HepG2 (cell line): ENCODE measurements at regions not wholly inside any gene's neighbourhood (a gene's known extent, or its start where the extent isn't known, plus 50 kb on each side); places are given as distances from the start of the nearest gene placed in this dataset.

Experiments
- CTCF ChIP-seq: sonication (generic); formaldehyde crosslinking; IDR thresholded peaks from 2 replicates; pipeline ENCODE4 v1.5.0; 2020; ENCODE audit warnings: mild to moderate bottlenecking, missing genetic modification reagents, moderate library complexity
- EP300 ChIP-seq, 3 experiments: sonication (generic) in 1 of 3; formaldehyde crosslinking in 1 of 3; IDR thresholded peaks; 2 replicates each; pipeline versions ENCODE4 v1.5.1 to v1.6.1; 2011 to 2020; ENCODE audit warnings: low read depth in 2 of 3, low read length in 2 of 3, borderline replicate concordance in 1 of 3, improper control_type of control experiment in 1 of 3, mild to moderate bottlenecking in 1 of 3, missing genetic modification reagents in 1 of 3, moderate library complexity in 1 of 3
- FOXK1 ChIP-seq: sonication (generic); formaldehyde crosslinking; IDR thresholded peaks from 2 replicates; pipeline ENCODE4 v1.4.0; 2020; ENCODE audit warnings: low read depth, missing genetic modification reagents, borderline replicate concordance
- RCOR2 ChIP-seq: IDR thresholded peaks from 2 replicates; pipeline ENCODE4 v1.6.1; 2016; ENCODE audit warnings: missing biosample characterization, missing genetic modification reagents
- TRIM24 ChIP-seq: sonication (generic); formaldehyde crosslinking; IDR thresholded peaks from 2 replicates; pipeline ENCODE4 v1.8.0; 2022; ENCODE audit warnings: mild to moderate bottlenecking, missing genetic modification reagents
- ZHX2 ChIP-seq, 2 experiments: sonication (generic) in 1 of 2; formaldehyde crosslinking in 1 of 2; IDR thresholded peaks; 2 replicates each; pipeline versions ENCODE4 v1.6.1 to v1.9.0; 2014 to 2022; ENCODE audit warnings: antibody characterized with exemption in 1 of 2, borderline replicate concordance in 1 of 2, inconsistent platforms in 1 of 2, low read depth in 1 of 2, missing genetic modification reagents in 1 of 2
- ZNF331 ChIP-seq: sonication (generic); formaldehyde crosslinking; IDR thresholded peaks from 2 replicates; pipeline ENCODE4 v1.4.0; 2020; ENCODE audit warnings: missing genetic modification reagents
- TF ChIP-seq, protein P1 (sequence below): sonication (generic); formaldehyde crosslinking; IDR thresholded peaks from 2 replicates; pipeline ENCODE4 v1.4.0; 2020; ENCODE audit warnings: missing genetic modification reagents, borderline replicate concordance
- TF ChIP-seq, protein P2 (sequence below): sonication (generic); formaldehyde crosslinking; IDR thresholded peaks from 2 replicates; pipeline ENCODE4 v1.4.0; 2020; ENCODE audit warnings: low read depth, missing genetic modification reagents
- TF ChIP-seq, protein P3 (sequence below): sonication (generic); formaldehyde crosslinking; IDR thresholded peaks from 2 replicates; pipeline ENCODE4 v1.4.0; 2020; ENCODE audit warnings: missing genetic modification reagents

- TF ChIP-seq ZHX2 (IDR thresholded peaks at IDR 0.05; ENCODE audit: low read depth), result no peak
- TF ChIP-seq ZHX2 (CRISPR knock-in tag; IDR thresholded peaks at IDR 0.05; ENCODE audit: borderline replicate concordance), result no peak
- peak; percentile 68 for TF ChIP-seq CTCF (CRISPR knock-in tag)
- TF ChIP-seq RCOR2 (CRISPR knock-in tag), result no peak
- TF ChIP-seq EP300 (IDR thresholded peaks at IDR 0.05; ENCODE audit: low read depth in 2 of 2, low read length in 2 of 2), result peak in 1 of 2 experiments; percentile 17; a peak in 1 of 4 replicates
- no peak for TF ChIP-seq EP300 (CRISPR knock-in tag; IDR thresholded peaks at IDR 0.05; ENCODE audit: borderline replicate concordance)
- TF ChIP-seq, protein P1, sequence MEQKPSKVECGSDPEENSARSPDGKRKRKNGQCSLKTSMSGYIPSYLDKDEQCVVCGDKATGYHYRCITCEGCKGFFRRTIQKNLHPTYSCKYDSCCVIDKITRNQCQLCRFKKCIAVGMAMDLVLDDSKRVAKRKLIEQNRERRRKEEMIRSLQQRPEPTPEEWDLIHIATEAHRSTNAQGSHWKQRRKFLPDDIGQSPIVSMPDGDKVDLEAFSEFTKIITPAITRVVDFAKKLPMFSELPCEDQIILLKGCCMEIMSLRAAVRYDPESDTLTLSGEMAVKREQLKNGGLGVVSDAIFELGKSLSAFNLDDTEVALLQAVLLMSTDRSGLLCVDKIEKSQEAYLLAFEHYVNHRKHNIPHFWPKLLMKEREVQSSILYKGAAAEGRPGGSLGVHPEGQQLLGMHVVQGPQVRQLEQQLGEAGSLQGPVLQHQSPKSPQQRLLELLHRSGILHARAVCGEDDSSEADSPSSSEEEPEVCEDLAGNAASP (CRISPR knock-in tag), result no peak
- TF ChIP-seq TRIM24, result no peak
- TF ChIP-seq, protein P2, sequence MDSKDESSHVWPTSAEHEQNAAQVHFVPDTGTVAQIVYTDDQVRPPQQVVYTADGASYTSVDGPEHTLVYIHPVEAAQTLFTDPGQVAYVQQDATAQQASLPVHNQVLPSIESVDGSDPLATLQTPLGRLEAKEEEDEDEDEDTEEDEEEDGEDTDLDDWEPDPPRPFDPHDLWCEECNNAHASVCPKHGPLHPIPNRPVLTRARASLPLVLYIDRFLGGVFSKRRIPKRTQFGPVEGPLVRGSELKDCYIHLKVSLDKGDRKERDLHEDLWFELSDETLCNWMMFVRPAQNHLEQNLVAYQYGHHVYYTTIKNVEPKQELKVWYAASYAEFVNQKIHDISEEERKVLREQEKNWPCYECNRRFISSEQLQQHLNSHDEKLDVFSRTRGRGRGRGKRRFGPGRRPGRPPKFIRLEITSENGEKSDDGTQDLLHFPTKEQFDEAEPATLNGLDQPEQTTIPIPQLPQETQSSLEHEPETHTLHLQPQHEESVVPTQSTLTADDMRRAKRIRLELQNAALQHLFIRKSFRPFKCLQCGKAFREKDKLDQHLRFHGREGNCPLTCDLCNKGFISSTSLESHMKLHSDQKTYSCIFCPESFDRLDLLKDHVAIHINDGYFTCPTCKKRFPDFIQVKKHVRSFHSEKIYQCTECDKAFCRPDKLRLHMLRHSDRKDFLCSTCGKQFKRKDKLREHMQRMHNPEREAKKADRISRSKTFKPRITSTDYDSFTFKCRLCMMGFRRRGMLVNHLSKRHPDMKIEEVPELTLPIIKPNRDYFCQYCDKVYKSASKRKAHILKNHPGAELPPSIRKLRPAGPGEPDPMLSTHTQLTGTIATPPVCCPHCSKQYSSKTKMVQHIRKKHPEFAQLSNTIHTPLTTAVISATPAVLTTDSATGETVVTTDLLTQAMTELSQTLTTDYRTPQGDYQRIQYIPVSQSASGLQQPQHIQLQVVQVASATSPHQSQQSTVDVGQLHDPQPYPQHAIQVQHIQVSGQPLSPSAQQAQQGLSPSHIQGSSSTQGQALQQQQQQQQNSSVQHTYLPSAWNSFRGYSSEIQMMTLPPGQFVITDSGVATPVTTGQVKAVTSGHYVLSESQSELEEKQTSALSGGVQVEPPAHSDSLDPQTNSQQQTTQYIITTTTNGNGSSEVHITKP (CRISPR knock-in tag), result peak; percentile 52; the same call in 1 of the 2 replicates
- no peak for TF ChIP-seq FOXK1 (CRISPR knock-in tag)
- TF ChIP-seq, protein P3, sequence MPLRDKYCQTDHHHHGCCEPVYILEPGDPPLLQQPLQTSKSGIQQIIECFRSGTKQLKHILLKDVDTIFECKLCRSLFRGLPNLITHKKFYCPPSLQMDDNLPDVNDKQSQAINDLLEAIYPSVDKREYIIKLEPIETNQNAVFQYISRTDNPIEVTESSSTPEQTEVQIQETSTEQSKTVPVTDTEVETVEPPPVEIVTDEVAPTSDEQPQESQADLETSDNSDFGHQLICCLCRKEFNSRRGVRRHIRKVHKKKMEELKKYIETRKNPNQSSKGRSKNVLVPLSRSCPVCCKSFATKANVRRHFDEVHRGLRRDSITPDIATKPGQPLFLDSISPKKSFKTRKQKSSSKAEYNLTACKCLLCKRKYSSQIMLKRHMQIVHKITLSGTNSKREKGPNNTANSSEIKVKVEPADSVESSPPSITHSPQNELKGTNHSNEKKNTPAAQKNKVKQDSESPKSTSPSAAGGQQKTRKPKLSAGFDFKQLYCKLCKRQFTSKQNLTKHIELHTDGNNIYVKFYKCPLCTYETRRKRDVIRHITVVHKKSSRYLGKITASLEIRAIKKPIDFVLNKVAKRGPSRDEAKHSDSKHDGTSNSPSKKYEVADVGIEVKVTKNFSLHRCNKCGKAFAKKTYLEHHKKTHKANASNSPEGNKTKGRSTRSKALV (CRISPR knock-in tag), result no peak
- 0 out of 2 replicates have a peak, but pooled peaks have one; percentile 51 for TF ChIP-seq ZNF331 (CRISPR knock-in tag)
Observed at GRCh38 chr6:81897793-81898192, 145.3 kb upstream of the TENT5A start (continued).
